ENCODE measurements at regions not wholly inside any gene's neighbourhood (a gene's known extent, or its start where the extent isn't known, plus 50 kb on each side); places are given as distances from the start of the nearest gene placed in this dataset.

DNA sequence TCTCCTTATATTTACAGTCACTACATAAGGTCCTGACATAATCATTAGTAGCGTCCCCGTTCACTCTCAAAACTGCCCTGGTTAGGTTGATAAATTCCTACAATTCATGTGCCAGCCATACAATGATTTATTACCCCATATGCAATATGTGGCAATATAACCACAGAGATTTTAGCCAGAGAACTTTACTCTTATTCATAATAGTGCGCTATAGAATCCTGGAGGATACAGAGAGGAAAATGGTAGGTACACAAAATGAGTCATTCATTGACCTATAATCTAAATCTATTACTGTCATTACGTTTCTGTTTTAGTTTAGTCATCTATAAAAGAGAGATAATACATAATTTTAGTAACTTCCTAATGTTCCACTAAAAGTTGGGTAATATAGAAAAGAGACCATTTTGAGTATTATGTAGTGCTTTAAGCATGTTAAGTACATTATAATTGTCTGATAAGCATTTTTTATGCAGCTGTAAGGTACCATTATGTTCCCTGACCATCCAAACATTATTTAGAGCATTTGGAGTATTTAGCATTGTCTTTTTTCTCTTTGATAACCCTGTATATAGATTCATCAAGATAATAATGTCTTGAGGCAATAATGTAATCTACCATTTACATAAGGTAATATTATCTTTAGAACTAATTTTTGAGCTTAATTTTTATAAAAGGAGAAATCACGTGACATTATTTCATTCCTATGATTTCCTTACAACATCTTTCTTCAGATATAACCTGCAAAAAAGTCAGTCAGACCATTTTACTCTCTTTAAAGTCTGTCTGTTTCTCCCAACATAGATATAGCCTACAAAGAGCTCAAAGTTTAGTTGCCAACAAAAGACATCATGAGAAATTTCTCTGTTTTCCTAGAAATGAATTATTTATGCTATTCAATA lies 655.5 kb upstream of the ZNF608 start:
- TF ChIP-seq, protein P1, sequence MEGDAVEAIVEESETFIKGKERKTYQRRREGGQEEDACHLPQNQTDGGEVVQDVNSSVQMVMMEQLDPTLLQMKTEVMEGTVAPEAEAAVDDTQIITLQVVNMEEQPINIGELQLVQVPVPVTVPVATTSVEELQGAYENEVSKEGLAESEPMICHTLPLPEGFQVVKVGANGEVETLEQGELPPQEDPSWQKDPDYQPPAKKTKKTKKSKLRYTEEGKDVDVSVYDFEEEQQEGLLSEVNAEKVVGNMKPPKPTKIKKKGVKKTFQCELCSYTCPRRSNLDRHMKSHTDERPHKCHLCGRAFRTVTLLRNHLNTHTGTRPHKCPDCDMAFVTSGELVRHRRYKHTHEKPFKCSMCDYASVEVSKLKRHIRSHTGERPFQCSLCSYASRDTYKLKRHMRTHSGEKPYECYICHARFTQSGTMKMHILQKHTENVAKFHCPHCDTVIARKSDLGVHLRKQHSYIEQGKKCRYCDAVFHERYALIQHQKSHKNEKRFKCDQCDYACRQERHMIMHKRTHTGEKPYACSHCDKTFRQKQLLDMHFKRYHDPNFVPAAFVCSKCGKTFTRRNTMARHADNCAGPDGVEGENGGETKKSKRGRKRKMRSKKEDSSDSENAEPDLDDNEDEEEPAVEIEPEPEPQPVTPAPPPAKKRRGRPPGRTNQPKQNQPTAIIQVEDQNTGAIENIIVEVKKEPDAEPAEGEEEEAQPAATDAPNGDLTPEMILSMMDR (IDR thresholded peaks at IDR 0.05): no peak
- no peak for TF ChIP-seq POLR2A (IDR thresholded peaks at IDR 0.05)
